Liver (tissue), 8 donors: ENCODE measurements at regions not wholly inside any gene's neighbourhood (a gene's known extent, or its start where the extent isn't known, plus 50 kb on each side); places are given as distances from the start of the nearest gene placed in this dataset.
A peak's percentile ranks its signal among the peaks of the same experiment; 100 is the strongest.

ENCODE experiments used
- DNase-seq: peaks from one replicate; pipeline ENCODE4 v3.0.0-alpha.2; 2017; ENCODE audit warnings: low spot score
- H3K27ac ChIP-seq, 2 donors: one replicate each; pipeline ENCODE4 v1.7.0; 2013; ENCODE audit warnings: inconsistent platforms in 2 of 2, low read length in 2 of 2, control low read depth in 1 of 2, low read depth in 1 of 2, mild to moderate bottlenecking in 1 of 2
- H3K27me3 ChIP-seq, 4 donors: one replicate each; pipeline versions ENCODE4 v1.6.1 to v1.7.0; 2013; ENCODE audit warnings: low read length in 3 of 4, inconsistent platforms in 1 of 4, mild to moderate bottlenecking in 1 of 4, moderate library complexity in 1 of 4; ENCODE audit not compliant: control insufficient read depth in 4 of 4, insufficient read depth in 4 of 4
- H3K36me3 ChIP-seq, 4 donors: one replicate each; pipeline versions ENCODE4 v1.6.1 to v1.7.0; 2013; ENCODE audit warnings: low read length in 3 of 4, mild to moderate bottlenecking in 3 of 4, low read depth in 1 of 4, moderate library complexity in 1 of 4; ENCODE audit not compliant: control insufficient read depth in 4 of 4, insufficient read depth in 3 of 4
- H3K4me1 ChIP-seq, 4 donors: one replicate each; pipeline versions ENCODE4 v1.6.1 to v1.7.0; 2013; ENCODE audit warnings: low read length in 3 of 4, mild to moderate bottlenecking in 3 of 4, moderate library complexity in 1 of 4; ENCODE audit not compliant: control insufficient read depth in 4 of 4, insufficient read depth in 4 of 4
- H3K4me3 ChIP-seq, 3 donors: one replicate each; pipeline versions ENCODE4 v1.6.1 to v1.7.0; 2013; ENCODE audit warnings: low read length in 3 of 3, control low read depth in 1 of 3, low read depth in 1 of 3, mild to moderate bottlenecking in 1 of 3
- H3K9ac ChIP-seq, 2 donors: one replicate each; pipeline ENCODE4 v1.7.0; 2013; ENCODE audit warnings: low read length in 2 of 2, mild to moderate bottlenecking in 2 of 2, moderate library complexity in 2 of 2, control low read depth in 1 of 2, low read depth in 1 of 2
- H3K9me3 ChIP-seq, 4 donors: one replicate each; pipeline versions ENCODE4 v1.6.1 to v1.7.0; 2013; ENCODE audit warnings: low read length in 3 of 4; ENCODE audit not compliant: control insufficient read depth in 4 of 4
- CTCF ChIP-seq: fragments of 150-350 bp; IDR thresholded peaks from 2 replicates; pipeline ENCODE4 v1.5.1; 2017; ENCODE audit warnings: improper control_type of control experiment, low read depth, low read length; ENCODE audit not compliant: missing input control
- EGR1 ChIP-seq, 2 donors: IDR thresholded peaks; 2 replicates each; pipeline ENCODE4 v1.6.1; 2016 to 2018; ENCODE audit warnings: antibody characterized with exemption in 2 of 2, low read depth in 2 of 2
- FOXA1 ChIP-seq: IDR thresholded peaks from 2 replicates; pipeline ENCODE4 v1.6.1; 2016; ENCODE audit warnings: antibody characterized with exemption
- FOXA2 ChIP-seq: IDR thresholded peaks from 2 replicates; pipeline ENCODE4 v1.6.1; 2016; ENCODE audit warnings: antibody characterized with exemption
- GABPA ChIP-seq, 2 donors: IDR thresholded peaks in 1 of 2; conservative IDR thresholded peaks in 1 of 2; 2 replicates each; pipeline ENCODE4 v1.6.1; 2016; ENCODE audit warnings: antibody characterized with exemption in 2 of 2, mild to moderate bottlenecking in 1 of 2, moderate library complexity in 1 of 2
- HNF4A ChIP-seq, 2 donors: conservative IDR thresholded peaks; 2 replicates each; pipeline ENCODE4 v1.6.1; 2016; ENCODE audit warnings: antibody characterized with exemption in 2 of 2, mild to moderate bottlenecking in 2 of 2
- MAX ChIP-seq: IDR thresholded peaks from 2 replicates; pipeline ENCODE4 v1.6.1; 2016; ENCODE audit warnings: antibody characterized with exemption
- NR2F2 ChIP-seq: IDR thresholded peaks from 2 replicates; pipeline ENCODE4 v1.6.1; 2016; ENCODE audit warnings: antibody characterized with exemption
- RAD21 ChIP-seq, 2 donors: IDR thresholded peaks; 2 replicates each; pipeline ENCODE4 v1.6.1; 2016; ENCODE audit warnings: antibody characterized with exemption in 2 of 2, mild to moderate bottlenecking in 2 of 2
- REST ChIP-seq: IDR thresholded peaks from 2 replicates; pipeline ENCODE4 v1.6.1; 2016; ENCODE audit warnings: antibody characterized with exemption, mild to moderate bottlenecking
- RXRA ChIP-seq, 2 donors: IDR thresholded peaks; 2 replicates each; pipeline ENCODE4 v1.6.1; 2017 to 2018; ENCODE audit warnings: antibody characterized with exemption in 2 of 2, mild to moderate bottlenecking in 1 of 2
- SP1 ChIP-seq: IDR thresholded peaks from 2 replicates; pipeline ENCODE4 v1.6.1; 2018; ENCODE audit warnings: antibody characterized with exemption, mild to moderate bottlenecking
- YY1 ChIP-seq: IDR thresholded peaks from 2 replicates; pipeline ENCODE4 v1.6.1; 2016; ENCODE audit warnings: antibody characterized with exemption, mild to moderate bottlenecking
- ZBTB33 ChIP-seq: IDR thresholded peaks from 2 replicates; pipeline ENCODE4 v1.6.1; 2016; ENCODE audit warnings: antibody characterized with exemption
- WGBS: extraction: QIAGEN DNeasy Blood & Tissue Kit; methylation state at CpG from one replicate; pipeline ENCODE4 v1.1.7; 2013; 5-methylcytosine and 5-hydroxymethylcytosine counted together
- donor health status: healthy.
- donor health status: healthy.
- donor health status: healthy.
- donor health status: healthy.
- donor health status: healthy.

- Histone ChIP-seq H3K4me3 (no peak overlapping the region), H3K27me3 (no peaks in the 10 kb centered on the region), H3K4me1 (peaks cover 1 to 13% (median 7%) of the 10 kb centered on the region in 4 donors), H3K27ac (no peak overlapping the region), H3K9ac (no peak overlapping the region), H3K9me3 (no peaks in the 10 kb centered on the region), H3K36me3 (no peaks in the 10 kb centered on the region)
- TF ChIP-seq FOXA2 = no peak
- no peak for TF ChIP-seq ZBTB33
- TF ChIP-seq REST = no peak
- TF ChIP-seq MAX = no peak
- TF ChIP-seq NR2F2 = no peak
- no peak for TF ChIP-seq GABPA (IDR thresholded peaks at IDR 0.05 in 1 of 2, conservative IDR thresholded peaks at IDR 0.05 in 1 of 2)
- TF ChIP-seq CTCF = no peak
- no peak for TF ChIP-seq HNF4A (conservative IDR thresholded peaks at IDR 0.05)
- no peak for TF ChIP-seq SP1
- TF ChIP-seq YY1 = no peak
- no peak for TF ChIP-seq RAD21 (IDR thresholded peaks at IDR 0.05)
- TF ChIP-seq RXRA (IDR thresholded peaks at IDR 0.05) = no peak
- DNase-seq = peak; percentile 21
- WGBS = 86% methylated on average over 5 of the region's 5 CpGs
These were observed 327.5 kb upstream of the RTL1 start for GRCh38 chr14:101230851-101231550.

- Histone ChIP-seq H3K27ac (no peak overlapping the region), H3K36me3 (no peaks in the 10 kb centered on the region), H3K4me3 (no peak overlapping the region), H3K27me3 (no peaks in the 10 kb centered on the region), H3K4me1 (peaks cover 0 to 6% (median under 1%) of the 10 kb centered on the region in 4 donors), H3K9me3 (no peaks in the 10 kb centered on the region), H3K9ac (no peak overlapping the region)
- DNase-seq = peak; percentile 16
- TF ChIP-seq EGR1 (IDR thresholded peaks at IDR 0.05; ENCODE audit: low read depth in 2 of 2) (no peak), GABPA (IDR thresholded peaks at IDR 0.05 in 1 of 2, conservative IDR thresholded peaks at IDR 0.05 in 1 of 2) (no peak), FOXA1 (no peak), MAX (no peak), RAD21 (IDR thresholded peaks at IDR 0.05) (no peak), HNF4A (conservative IDR thresholded peaks at IDR 0.05) (no peak), RXRA (IDR thresholded peaks at IDR 0.05) (no peak), CTCF (no peak)
- 92% methylated on average over 4 of the region's 4 CpGs for WGBS
These were observed 328.3 kb upstream of the RTL1 start for GRCh38 chr14:101231828-101232227.
